Hepatocyte (in vitro differentiated cells): ENCODE measurements at regions not wholly inside any gene's neighbourhood (a gene's known extent, or its start where the extent isn't known, plus 50 kb on each side); places are given as distances from the start of the nearest gene placed in this dataset.

Experiments used
- EZH2 ChIP-seq: fragments of 200-600 bp; sonication (generic); IDR thresholded peaks from 2 replicates; pipeline ENCODE4 v1.6.1; 2016; ENCODE audit warnings: antibody characterized with exemption, mild to moderate bottlenecking, borderline replicate concordance
- EZH2phosphoT487 ChIP-seq: fragments of 200-600 bp; sonication (generic); IDR thresholded peaks from one replicate; pipeline ENCODE4 v1.6.1; 2018; ENCODE audit warnings: antibody characterized with exemption, mild to moderate bottlenecking, low read depth, moderate library complexity; ENCODE audit not compliant: unreplicated experiment, severe bottlenecking
- TF ChIP-seq, protein P1 (sequence below): fragments of 200-600 bp; sonication (generic); IDR thresholded peaks from 2 replicates; pipeline ENCODE4 v1.5.1; 2016; ENCODE audit warnings: antibody characterized with exemption, mild to moderate bottlenecking; ENCODE audit not compliant: poor library complexity

DNA sequence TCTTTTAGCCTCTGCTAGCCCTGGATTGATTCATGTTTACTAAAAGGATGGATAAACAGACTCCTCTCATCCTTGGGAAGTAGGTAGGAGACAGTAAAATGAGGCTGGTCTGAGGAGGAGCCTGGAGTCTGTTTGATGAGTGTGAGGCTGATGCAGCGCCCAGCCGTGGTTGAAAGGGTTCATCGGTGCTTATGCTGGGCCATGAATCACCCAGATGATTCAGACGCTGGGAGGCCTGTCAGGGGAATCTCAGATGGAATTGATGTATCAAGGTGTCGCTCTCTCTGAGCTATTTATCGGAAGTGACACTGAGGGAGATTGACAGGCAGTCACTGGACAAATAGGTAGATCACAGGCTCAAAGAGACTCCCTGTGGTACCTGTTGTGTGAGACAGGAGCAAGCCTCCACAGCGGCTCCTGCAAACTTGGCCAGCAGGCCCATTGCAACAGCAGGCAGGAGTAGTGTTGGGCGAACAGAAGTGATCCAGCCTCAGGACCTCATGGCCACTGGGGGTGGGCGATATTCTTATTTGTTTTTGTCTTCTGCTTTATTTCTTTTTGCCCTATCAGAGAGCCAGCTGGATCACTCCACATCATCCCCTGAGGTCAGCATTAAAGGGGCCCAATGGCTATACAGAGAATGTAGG is 109.9 kb upstream of the CADM1 start:
- TF ChIP-seq EZH2: no peak
- TF ChIP-seq, protein P1, sequence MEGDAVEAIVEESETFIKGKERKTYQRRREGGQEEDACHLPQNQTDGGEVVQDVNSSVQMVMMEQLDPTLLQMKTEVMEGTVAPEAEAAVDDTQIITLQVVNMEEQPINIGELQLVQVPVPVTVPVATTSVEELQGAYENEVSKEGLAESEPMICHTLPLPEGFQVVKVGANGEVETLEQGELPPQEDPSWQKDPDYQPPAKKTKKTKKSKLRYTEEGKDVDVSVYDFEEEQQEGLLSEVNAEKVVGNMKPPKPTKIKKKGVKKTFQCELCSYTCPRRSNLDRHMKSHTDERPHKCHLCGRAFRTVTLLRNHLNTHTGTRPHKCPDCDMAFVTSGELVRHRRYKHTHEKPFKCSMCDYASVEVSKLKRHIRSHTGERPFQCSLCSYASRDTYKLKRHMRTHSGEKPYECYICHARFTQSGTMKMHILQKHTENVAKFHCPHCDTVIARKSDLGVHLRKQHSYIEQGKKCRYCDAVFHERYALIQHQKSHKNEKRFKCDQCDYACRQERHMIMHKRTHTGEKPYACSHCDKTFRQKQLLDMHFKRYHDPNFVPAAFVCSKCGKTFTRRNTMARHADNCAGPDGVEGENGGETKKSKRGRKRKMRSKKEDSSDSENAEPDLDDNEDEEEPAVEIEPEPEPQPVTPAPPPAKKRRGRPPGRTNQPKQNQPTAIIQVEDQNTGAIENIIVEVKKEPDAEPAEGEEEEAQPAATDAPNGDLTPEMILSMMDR: no peak
- TF ChIP-seq EZH2phosphoT487: no peak
